C1 segment of cervical spinal cord (tissue), 14 donors: ENCODE measurements at regions not wholly inside any gene's neighbourhood (a gene's known extent, or its start where the extent isn't known, plus 50 kb on each side); places are given as distances from the start of the nearest gene placed in this dataset.

Experiments used
- DNase-seq, 14 donors: peaks; one replicate each; lab custom pipeline; 2025; lab: John Stamatoyannopoulos, UW

DNA sequence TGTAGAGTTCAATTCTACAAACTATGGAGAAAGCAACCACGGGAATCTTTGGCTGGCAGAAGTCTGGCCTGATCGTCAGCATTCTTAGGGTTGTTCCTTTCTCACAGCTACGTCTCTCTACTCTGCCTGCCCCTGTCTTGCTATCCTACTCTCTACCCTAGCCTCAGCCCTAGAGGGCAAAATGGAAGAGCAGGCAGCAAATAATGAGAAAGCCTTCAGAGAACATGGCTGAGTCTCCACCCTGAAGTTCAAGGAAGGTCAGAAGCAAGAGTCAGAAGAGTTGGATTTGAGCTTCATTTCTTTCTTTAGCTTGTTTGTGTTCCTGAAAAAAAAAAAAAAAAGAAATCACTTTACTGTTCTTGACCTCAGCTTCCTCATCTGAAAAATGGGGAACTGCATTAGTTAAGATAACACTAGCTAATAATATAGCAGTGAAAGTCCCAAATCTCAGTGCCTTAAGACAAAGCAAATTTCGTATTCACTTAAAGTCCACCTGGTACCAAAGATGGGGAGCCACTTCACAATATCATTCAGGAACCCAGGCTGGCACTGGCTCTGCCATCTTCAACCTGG lies 50.2 kb upstream of the CCND2 start:
- no peak for DNase-seq

DNA sequence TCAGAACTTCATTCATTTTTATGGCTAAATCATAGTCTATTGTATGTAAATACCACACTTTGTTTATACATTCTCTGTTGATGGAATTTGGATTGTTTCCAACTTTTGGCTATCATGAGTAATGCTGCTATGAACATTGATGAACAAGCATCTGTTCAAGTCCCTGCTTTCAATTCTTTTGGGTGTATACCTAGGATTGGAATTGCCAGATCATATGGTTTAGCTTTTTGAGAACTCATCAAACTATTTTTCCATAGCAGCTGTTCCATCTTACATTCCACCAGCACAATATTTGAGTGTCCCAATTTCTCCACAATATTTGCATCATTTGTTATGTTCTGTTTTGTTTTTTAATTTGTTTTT lies 52.3 kb upstream of the CCND2 start:
- DNase-seq = no peak

DNA sequence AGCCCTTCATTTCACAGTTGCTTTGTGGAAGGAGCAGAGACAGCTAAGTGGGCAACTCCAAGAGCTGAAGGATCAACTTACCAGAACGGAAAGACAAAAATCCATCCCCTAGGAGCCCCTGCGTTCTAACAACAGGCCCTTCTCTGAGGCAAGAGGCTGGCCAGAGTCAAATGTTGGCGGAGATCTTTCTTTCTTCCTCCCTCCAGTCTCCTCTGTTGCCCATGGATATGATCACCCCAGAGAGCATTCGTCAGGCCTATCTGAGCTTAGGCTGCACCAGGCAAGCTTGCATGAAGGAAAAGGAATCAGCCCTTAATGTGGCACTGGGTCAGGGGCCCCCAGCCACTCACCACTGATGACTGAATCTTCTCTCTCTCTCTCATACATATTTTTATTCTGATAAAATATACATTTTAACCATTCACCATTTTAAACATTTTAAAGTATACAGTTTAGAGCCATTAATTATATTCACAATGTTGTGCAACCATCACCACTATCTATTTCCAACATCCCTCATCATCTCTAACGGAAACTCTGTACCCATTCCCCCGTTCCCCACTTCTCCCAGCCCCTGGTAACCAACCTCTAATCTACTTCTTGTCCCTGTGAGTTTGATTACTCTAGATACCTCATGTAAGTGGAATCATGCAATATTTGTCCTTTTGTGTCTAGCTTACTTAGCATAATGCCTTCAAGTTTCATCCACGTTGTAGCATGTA lies 52.9 kb upstream of the CCND2 start:
- DNase-seq = no peak

DNA sequence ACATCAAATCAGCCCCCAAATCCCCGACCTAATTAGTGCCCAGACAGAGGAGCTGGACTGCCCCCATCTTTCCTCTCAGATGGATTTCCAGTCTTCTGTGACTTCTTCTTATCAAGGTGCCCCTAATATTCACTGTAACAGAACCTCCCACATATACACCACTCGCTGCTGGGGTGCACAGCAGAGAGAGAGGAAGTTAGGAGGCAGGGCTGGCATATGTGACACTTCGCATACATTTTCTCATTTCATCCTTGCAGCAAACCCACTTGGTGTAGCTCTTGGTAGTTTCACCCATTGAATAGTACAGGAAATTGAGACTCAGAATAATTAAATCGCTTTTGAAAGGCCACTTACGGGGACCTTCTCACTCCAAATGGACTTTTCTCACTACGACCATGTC lies 56.5 kb upstream of the CCND2 start:
- no peak for DNase-seq

DNA sequence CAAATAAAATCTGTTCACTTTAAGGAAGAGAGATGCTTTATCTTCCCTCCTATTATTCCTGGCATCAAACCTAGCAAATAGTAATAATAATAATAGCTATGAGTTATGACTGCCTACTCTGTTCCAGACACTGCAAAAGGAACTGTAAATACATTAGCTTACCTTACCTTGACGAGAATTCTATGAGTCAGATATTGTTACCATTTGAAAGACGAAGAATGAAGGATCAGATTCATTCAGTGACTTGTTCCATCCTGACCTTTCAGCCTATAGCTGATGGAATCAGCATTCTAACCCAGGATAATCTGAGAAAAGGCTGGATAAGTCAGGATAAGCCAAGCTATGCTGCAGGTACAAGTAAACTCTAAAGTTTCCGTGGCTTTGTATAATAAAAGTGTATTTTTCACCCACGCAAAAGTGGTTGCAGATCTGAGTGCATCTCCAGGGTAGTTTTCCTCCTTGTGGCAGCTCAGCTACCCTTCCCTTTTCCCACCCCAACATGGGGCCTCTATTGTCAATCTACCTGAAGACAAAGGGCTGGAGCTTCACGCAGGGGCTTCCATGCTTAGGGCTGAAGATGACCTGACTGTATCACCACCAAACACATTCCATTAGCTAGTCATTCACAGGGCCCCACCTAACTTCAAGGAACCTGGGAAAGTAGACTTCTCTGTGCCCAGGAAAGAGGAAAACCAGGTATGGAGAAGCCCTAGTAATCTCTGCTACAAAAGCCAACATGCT lies 57.2 kb upstream of the CCND2 start:
- no peak for DNase-seq

DNA sequence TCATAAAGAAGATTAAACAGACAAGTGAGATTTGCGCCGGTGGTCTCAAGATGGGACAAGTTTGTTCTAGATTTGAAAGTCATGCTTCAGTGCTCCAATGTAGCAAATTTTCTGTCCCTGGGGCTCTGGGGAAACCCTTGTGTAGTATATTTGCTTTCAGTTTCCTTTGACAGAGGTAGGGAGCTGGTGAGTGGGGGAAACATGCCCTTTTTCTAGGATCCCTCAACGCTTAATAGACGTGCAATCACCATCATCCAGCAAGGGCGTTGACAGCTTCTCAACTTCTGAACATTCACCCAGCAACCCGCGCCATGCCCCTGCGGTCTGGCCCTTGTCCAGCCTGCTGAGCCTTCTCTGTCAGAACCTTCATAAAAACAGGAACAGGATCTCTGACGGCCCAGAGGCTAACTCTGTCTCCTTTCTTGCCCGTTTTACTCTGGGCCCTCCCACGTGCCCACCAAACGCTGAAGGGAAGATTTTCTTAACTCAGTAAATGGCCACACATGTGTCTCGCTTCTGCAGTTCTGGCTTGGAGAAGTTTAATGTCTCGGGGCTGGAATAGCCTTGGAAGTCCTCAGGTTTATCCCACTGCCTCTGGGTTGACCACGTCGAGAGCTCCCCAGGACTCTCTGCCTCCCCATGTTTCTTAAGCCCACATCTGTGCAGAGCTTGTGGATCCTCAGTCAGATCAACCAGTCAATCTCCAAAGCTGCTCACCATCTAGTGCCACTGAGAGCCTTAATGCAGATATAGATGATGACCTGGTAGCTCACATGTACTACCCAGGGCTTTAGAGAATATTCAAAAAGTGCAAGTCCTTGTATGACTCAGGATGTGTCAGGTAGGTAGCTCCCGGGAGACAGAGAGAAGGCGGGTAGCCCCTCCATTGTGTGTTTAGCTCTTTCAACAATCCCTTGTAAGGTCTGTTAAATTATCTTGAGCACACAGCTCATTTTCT lies 58.1 kb upstream of the CCND2 start:
- DNase-seq = peak in 10 of 14 donors; percentile 5 to 65 (median 30)

DNA sequence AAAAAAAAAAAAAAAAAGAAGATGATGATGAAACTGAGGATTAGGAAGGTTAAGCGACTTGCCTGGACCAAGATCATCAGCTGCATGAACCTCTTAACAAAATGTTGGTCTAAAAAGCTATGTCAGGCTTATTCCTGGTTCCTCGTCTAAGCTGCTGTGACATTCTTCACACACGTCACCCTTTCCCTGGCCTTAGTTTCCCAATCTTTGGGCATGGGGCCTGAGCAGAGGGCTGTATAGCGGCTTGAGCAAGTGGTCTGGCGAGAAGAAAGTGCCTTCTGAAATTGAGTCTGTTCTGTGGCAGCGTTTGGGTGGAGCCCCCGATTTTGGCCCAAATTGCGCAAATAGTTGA lies 58.7 kb upstream of the CCND2 start:
- DNase-seq = no peak

DNA sequence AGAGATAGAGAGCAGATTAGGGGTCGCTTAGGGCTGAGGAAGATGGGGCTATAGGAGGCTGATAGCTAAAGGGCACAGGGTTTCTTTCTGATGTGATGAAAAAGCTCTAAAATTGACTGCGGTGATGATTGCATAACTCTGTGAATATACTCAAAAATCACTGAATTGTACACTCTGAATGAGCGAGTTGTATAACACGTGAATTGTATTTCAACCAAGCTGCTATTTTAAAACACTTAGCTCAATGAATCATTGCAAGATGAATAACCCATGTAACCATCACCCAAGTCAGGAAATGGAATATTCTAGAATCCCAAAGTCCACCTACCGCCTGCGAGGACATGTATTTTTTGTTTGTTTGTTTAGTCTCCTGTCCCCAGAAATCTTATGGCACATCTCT lies 60.1 kb upstream of the CCND2 start:
- DNase-seq = no peak

DNA sequence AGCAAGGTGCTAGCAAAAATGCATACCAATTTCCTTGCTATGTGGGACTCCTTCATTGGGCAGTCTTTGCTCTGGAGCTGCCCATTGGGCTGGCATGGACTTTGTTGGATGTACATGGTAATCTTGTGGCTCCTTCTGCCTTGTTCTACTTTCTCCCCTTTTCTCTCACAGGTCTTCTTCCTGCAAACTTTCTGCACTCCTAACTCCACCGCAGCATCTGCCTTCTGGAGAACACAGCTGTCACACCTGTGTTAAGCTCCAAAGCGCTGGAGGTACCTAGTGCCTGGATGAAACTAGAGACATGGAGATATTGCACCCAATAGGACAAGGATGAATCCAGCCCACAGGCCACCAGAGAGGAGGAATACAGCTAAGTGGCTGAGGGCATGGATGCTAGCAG lies 60.7 kb upstream of the CCND2 start:
- no peak for DNase-seq

DNA sequence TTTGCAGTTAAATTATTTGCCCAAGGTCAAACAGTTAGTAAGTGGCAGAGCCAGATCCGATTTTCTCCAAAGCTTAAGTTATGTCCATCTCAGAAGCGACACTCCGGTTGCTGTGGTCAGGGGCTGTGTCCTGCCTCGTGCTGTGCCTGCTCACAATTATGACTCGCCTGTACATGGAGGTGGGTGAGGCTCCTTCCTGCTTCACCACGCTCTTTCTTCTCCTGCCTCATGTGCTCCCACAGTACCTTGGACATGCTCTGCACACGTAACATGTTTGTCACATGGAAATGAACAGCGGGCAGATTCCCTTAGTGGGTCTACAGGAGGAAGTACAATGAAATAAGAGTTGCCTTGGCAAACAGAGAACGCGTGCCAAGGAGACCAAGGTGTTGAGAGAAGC lies 62.2 kb upstream of the CCND2 start:
- no peak for DNase-seq

DNA sequence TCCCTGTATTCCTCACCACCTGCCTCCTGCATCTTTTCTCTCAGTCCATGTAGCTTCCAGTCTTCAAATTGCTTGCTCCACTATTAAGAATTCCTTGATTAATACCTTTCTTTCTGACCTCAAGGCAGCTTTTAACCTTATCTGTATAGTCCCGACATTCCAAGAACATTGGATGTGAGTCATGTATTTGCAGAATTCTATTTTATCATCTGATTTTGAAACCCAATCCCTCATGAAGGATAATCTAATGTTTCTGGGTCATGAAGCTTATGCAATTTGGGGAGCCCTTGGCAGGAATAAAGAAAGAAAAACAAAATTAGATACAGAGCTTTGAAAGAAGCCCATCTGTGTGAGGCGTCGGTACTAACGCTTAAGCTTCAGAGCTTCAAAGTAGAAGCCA lies 63.4 kb upstream of the CCND2 start:
- DNase-seq = no peak

DNA sequence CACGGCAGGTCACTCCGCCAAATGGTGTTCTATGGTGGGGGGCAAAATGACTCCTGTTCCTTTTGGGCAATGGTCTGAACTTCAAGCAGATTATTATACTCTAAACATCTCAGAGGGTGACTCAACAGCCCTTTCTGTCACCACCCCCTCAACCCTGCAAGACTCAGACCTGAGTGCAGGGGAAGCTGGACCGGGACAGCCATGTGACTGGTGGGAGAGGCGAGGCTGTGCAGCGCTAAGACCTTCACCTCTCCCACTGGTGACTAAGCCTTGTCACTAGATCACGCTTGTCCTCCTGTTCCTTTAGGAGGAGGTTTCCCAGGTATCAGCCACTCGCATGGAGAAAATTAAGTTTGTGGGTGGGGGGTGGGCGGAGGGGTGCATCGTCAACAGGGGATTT lies 67.1 kb upstream of the CCND2 start:
- no peak for DNase-seq

DNA sequence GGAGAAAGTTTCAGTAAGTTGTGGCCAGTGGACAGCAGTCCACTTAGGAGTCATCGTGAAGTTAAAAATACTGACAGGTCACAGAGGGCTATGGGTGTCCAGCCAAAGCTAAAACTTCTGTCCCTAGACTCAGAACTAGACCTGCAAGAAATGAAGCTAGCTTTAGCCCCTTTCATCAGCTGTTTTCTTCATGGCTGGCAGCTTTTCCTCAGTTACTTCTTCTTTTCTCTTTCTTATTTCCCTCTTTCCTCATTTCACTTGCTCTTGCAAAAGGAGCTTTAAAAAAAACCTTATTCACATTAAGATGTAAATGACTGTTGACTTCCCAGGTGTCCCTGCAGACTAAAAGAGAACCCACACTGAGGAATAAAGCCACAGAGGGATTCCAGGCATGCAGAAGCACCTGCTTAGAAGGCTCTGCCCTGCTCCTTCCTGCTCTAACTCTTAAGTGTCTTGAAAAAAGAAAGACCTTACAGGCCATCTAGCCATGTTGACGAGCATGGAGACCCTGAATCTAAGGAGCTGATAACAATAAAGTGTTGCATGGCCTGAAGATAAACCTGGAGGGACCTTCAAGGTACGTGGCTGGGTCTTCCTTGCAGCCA lies 69.7 kb upstream of the CCND2 start:
- DNase-seq = no peak

DNA sequence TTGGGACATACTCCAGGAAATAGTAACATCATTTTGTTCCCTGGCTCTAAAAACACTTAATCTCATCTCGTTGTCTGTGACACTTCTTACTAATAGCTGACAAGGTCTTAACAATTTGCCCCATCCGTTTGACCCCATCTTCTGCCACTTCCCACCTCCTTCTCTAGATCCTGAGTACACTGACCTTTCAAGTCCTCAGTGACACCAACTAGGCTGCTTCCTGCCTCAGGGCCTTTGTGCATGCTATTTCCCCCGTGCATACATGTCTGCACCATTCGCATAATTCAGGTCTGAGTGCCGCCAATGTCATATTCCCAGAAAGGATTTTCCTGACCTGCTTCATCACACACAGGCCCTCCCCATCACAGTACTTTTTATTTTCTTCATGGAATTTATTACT lies 70.6 kb upstream of the CCND2 start:
- no peak for DNase-seq

DNA sequence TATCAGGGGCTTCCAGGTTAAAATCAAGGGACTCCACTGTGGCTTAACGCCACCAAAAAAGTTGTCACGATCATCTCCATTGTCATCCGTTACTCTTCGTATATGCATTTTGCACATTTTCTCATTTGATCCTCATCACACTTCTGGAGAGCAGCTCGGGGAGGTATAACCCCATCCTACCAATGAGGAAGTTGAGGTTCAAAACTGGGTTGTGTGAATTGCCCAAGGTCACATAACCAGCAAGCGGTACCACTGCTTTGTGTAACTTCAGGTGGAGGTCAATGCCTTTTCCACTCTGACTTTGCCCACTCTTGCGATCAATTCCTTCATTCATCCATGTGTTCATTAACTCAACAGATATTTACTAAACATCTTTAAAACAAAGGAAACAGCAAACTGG lies 71.1 kb upstream of the CCND2 start:
- DNase-seq = no peak

DNA sequence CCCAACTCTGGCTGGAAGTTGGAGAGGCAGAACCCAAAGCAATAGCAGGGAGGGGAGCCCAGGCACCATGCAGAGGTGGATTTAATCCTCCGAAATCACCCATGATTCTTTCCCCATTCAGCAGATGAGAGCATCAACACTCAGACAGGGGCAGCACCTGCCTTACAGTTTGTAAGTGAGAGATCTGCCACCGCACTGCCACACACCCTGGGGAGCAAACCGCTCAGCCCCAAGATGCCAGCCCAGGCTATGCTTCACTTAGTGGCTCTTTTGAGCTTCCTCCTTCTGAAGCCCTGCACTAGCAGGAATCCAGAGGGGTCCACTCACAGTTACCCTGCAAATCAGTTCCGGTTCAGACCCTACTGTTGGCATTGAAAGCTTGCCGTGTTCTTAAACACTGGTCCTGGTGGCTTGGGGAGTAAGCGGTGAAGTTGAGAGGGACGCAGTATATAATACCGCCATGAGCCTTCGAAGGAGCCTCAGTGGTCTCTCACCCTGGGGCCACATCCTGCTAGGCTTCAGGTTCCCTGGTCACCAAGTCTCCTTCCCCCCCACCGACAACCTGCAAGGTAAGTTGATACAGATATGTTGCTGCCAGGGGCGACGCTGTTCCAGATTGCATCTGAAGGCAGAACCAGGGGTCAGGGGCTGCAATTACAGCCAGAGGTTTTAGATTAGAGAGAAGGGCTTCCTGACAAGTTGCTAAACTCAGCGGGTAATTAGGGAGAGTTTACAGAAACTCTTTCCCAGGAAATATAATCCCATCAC lies 72.0 kb upstream of the CCND2 start:
- DNase-seq = no peak

DNA sequence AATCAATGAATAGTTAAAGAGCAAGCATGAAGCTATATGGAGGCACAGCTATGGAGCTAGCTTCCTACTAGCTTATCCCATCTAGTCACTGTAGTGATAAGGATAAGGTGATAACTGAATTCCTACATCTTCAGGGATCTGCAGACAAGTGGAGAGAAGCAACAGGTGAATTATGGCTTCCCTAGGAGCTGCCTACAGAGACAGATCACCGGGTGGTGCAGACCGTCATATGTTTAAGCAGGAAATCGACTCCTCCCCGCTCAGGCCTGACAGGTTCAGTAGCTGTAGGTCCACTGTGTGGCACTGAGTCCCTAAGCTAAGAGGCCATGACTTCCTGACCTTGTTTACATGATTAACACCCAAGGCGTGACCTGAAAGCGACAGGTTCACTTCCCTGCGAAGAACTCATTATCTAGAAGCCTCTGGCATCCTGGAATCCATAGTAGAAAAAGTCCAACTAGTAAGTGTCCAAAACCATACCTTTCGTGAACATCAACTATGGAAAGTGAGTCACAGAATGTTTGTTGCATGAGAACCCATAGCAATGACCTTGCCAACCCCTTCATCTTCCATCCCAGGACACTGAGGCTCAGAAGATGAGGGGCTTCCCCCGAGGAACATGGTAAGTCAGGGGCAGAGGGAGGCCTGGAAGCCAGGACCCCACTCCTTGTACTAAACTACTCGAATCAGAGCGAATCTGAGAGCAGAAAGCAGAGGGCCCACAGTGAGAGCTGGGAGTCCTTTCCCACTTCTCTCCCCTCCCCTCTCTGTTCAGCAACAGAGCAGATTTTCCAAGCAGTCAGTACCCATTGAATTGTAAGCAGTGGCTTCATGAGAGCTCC lies 75.4 kb upstream of the CCND2 start:
- DNase-seq = no peak

DNA sequence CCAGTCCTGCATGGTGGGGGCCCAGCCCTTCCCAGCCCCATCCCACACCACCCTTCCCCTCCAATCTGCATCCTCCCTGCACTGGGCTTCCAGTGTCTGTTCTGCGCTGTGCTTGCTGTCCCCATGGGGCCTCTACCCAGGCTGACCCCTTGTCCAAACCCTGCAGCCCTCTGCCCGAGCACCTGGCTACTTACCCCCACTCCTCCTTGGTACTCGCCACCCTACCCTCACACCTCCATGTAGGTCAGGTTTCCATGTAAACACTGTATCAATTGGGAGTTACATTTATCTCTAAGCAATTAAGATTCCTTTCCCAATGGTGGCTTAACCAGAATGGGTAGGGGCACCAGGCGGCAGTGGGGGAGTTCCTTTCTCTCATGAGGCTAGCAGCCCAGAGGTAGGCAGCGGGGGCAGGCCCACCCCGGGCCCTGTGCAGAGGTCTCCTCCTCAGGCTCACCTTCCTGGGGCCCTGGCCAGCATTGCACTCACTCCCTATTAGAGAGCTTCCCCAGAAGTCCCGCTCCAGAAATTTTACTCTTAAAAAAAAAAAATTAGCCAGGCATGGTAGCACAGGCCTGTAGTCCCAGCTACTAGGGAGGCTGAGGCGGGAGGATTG lies 76.6 kb upstream of the CCND2 start:
- DNase-seq = no peak

DNA sequence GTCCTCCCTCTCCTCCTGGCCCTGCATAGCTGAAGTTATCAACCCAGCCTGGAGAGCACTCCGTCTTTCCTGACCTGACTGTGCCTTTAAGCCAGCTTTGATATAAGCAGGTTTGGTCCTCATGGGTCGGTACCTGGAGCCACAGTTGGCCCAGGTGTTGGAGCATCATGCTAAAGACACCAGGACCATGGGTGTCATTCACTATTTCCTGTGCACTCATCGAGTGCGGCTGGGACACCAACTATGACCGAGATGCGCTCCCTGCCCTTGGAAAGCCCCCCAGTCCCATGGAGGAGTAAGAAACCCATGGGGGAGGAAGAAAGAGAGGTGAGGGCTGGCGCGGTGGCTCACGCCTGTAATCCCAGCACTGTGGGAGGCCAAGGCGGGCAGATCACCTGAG lies 78.9 kb upstream of the CCND2 start:
- no peak for DNase-seq

DNA sequence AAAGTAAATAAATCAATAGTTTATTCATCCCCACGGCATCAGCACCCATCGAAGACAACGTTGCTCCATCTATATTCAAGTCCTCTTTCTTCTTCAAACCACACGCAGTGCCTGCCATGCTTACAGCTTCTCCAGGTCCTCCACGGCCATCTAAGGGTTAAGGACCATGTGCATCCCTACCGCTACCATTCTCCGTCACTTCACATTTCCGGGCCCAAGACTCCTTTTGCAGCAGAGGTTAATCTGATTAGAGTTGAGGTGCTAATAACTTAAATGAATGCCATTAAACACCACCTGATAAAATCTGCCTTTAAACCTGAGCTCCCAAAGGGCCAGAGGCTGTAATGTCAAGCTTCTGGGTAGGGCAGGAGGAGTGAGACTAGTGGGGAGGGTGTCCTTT lies 79.7 kb upstream of the CCND2 start:
- no peak for DNase-seq
